C4-2B (cell line): ENCODE measurements at regions not wholly inside any gene's neighbourhood (a gene's known extent, or its start where the extent isn't known, plus 50 kb on each side); places are given as distances from the start of the nearest gene placed in this dataset.

Experiments
- H3K27ac ChIP-seq: fragments of 450-650 bp; 2 replicates; pipeline ENCODE4 v1.5.1; 2017
- ZFX ChIP-seq: fragments of 450-650 bp; IDR thresholded peaks from 2 replicates; pipeline ENCODE4 v1.6.1; 2017
- TF ChIP-seq, protein P1 (sequence below): fragments of 450-650 bp; conservative IDR thresholded peaks from 2 replicates; pipeline ENCODE4 v1.5.1; 2017; ENCODE audit warnings: mild to moderate bottlenecking

DNA sequence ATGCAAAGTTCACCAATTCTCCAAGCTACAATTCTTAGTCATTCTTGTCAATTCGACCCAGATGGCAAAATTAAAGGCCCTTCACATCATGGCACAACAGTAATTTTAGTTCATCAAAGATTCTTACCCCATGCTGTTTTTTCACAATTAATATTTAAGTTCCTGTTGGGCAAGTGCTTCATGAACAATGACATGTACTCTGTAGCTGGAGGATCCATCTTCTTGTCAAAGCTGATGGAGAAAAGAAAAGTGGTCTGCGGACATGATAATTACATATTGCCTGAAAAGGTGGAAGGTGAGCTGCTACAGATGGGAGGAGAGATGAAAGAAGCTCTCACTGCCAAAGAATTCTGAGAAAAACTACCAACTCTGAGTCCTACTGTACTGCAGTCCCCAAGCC, 1370.3 kb upstream of the SLC10A2 start:
- TF ChIP-seq, protein P1, sequence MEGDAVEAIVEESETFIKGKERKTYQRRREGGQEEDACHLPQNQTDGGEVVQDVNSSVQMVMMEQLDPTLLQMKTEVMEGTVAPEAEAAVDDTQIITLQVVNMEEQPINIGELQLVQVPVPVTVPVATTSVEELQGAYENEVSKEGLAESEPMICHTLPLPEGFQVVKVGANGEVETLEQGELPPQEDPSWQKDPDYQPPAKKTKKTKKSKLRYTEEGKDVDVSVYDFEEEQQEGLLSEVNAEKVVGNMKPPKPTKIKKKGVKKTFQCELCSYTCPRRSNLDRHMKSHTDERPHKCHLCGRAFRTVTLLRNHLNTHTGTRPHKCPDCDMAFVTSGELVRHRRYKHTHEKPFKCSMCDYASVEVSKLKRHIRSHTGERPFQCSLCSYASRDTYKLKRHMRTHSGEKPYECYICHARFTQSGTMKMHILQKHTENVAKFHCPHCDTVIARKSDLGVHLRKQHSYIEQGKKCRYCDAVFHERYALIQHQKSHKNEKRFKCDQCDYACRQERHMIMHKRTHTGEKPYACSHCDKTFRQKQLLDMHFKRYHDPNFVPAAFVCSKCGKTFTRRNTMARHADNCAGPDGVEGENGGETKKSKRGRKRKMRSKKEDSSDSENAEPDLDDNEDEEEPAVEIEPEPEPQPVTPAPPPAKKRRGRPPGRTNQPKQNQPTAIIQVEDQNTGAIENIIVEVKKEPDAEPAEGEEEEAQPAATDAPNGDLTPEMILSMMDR: no peak
- TF ChIP-seq ZFX: no peak
- H3K27ac ChIP-seq: no peak overlapping the region

GRCh38 chr13:104431895-104432294, 1365.7 kb upstream of the SLC10A2 start:
- TF ChIP-seq ZFX: no peak
- TF ChIP-seq, protein P1: no peak
- no peak overlapping the region for H3K27ac ChIP-seq

DNA sequence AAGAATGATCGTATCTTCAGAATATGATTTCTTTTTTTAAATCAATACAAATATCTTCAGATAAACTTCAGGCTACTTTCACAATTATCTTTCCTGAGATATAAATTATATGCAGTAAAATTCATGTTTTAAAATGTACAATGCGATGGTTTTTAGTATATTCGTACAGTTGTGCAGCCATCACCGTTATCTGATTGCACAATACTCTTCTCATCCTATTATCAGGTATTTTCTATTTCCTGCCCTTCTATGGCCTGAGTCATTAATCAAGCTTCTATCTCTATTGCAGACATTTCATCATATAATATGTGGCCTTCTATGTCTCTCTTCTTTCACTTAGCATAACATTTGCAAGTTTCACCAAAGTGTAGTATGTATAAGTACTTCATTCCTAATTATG, 1360.2 kb upstream of the SLC10A2 start:
- no peak overlapping the region for H3K27ac ChIP-seq
- TF ChIP-seq ZFX: no peak
- TF ChIP-seq, protein P1: no peak

DNA sequence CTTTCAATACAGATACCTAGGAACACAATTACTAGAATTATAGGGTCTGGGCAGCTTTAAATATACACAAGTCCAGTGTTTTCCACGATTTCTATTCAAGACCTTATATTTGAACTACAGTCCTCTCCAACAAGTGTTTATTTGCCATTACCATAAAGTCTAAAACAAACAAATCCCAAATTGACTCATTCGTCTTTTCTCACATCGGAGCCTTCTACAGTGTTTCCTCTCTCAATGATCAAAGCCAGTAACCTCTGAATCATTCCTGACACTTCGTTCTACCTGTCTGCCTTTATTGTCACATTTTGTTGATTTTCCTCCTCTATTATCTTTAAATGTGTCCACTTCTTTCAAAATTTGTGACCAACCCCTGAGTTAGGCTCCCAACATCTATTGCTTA, 1356.5 kb upstream of the SLC10A2 start:
- TF ChIP-seq ZFX: no peak
- TF ChIP-seq, protein P1: no peak
- no peak overlapping the region for H3K27ac ChIP-seq

DNA sequence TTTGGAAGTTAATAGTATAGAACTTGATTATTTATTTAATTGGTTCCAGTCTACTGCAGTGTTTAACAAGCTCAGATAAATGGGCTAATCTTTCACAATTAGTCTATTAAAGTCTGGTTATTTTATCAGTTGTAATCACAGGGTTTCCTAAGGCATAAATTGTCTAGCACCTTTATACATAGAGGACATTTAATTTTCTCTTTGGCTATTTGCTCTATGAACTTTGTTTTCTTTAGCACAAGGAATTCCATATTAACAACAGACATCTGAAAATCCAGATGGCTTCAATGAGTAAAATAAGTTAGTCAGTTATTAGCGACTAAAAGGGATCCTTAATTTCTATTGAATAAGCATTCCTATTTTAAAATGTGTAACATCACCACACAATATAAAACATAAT, 1350.8 kb upstream of the SLC10A2 start:
- no peak for TF ChIP-seq ZFX
- TF ChIP-seq, protein P1: no peak
- H3K27ac ChIP-seq: no peak overlapping the region

DNA sequence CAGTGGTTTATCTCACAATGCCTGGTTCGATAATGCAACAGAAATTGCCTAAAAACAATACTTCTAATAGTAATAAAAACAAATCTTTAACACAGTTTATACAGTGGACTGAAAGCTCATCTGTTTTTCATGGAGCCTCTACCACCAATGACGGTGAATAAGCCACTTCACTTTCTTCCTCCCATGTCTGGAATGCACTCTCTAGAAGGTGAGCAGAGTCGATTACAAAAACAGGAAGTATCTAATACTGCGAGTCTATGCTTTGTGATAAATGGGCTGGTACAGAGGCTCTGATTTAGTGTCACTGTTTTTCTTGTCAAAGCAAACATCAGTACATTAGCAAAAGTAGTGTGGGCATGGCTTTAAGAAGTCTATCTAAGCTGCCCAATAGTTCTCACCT, 1348.6 kb upstream of the SLC10A2 start:
- no peak overlapping the region for H3K27ac ChIP-seq
- TF ChIP-seq, protein P1: no peak
- no peak for TF ChIP-seq ZFX

DNA sequence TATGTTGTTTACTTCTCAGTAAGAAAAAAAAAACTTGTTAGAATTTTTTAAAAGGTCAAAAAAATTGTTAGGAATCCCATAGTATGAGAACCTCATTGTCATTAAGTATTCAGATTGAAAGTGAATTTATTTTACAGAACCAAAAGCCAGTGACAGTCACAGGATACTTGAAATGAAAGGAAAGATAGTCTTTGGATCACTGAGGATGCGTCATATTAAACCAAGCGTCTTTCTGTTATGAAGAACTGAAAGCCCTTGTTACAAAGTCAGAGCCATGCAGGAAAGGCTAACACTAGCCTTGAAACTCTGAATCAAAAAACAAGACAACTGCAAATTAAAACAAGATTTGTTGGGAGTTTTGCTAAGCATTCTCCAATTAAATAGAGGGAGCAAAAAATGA, 1348.0 kb upstream of the SLC10A2 start:
- no peak for TF ChIP-seq ZFX
- TF ChIP-seq, protein P1: no peak
- H3K27ac ChIP-seq: no peak overlapping the region
